Esophagus muscularis mucosa (tissue), 4 donors: ENCODE measurements at regions not wholly inside any gene's neighbourhood (a gene's known extent, or its start where the extent isn't known, plus 50 kb on each side); places are given as distances from the start of the nearest gene placed in this dataset.
A peak's percentile ranks its signal among the peaks of the same experiment; 100 is the strongest.

Experiments
- DNase-seq: peaks from one replicate; pipeline ENCODE4 v3.0.0-alpha.2; 2017; ENCODE audit errors: extremely low spot score
- H3K27ac ChIP-seq, 4 donors: fragments of 200-600 bp; sonication (generic); replicated peaks in 1 of 4; 1 replicate in 3 of 4; 2 replicates in 1 of 4; pipeline ENCODE4 v1.5.1; 2016 to 2019; ENCODE audit warnings: mild to moderate bottlenecking in 1 of 4
- H3K27me3 ChIP-seq, 4 donors: fragments of 200-600 bp; sonication (generic); one replicate each; pipeline versions ENCODE4 v1.5.1 to v1.6.0; 2016 to 2019
- H3K36me3 ChIP-seq, 4 donors: fragments of 200-600 bp; sonication (generic); one replicate each; pipeline ENCODE4 v1.5.1; 2016 to 2019
- H3K4me1 ChIP-seq, 4 donors: fragments of 200-600 bp; sonication (generic); one replicate each; pipeline ENCODE4 v1.5.1; 2016 to 2019
- H3K4me3 ChIP-seq, 4 donors: fragments of 200-600 bp; sonication (generic); 1 replicate in 2 of 4; 2 replicates in 2 of 4; pipeline ENCODE4 v1.5.1; 2016 to 2019; ENCODE audit warnings: mild to moderate bottlenecking in 4 of 4, moderate library complexity in 1 of 4
- H3K9me3 ChIP-seq, 4 donors: fragments of 200-600 bp; sonication (generic); 1 replicate in 3 of 4; 2 replicates in 1 of 4; pipeline ENCODE4 v1.5.1; 2016 to 2019
- EP300 ChIP-seq: sonication (generic); formaldehyde crosslinking; IDR thresholded peaks from one replicate; pipeline ENCODE4 v1.6.1; 2017; ENCODE audit warnings: antibody characterized with exemption
- POLR2A ChIP-seq: fragments of 450-650 bp; IDR thresholded peaks from one replicate; pipeline ENCODE4 v1.6.1; 2017; ENCODE audit warnings: antibody characterized with exemption, moderate library complexity, mild to moderate bottlenecking, low read depth
- POLR2AphosphoS5 ChIP-seq, 2 donors: sonication (generic); formaldehyde crosslinking; IDR thresholded peaks; one replicate each; pipeline ENCODE4 v1.6.1; 2017; ENCODE audit warnings: antibody characterized with exemption in 2 of 2
- WGBS: methylation state at CpG from one replicate; pipeline ENCODE4 v1.1.5; 2018; 5-methylcytosine and 5-hydroxymethylcytosine counted together
- intact Hi-C: fragments of 100-400 bp; cut with DNase I; formaldehyde crosslinking; loops from one replicate; pipeline ENCODE4 v1.15.1; 2023
- TF ChIP-seq, protein P1 (sequence below), 3 experiments: fragments of 200-600 bp in 2 of 3; fragments of 450-650 bp in 1 of 3; sonication (generic) in 2 of 3; IDR thresholded peaks; one replicate each; pipeline ENCODE4 v1.5.1; 2017 to 2019; ENCODE audit warnings: antibody characterized with exemption in 3 of 3, mild to moderate bottlenecking in 2 of 3, moderate library complexity in 1 of 3

DNA sequence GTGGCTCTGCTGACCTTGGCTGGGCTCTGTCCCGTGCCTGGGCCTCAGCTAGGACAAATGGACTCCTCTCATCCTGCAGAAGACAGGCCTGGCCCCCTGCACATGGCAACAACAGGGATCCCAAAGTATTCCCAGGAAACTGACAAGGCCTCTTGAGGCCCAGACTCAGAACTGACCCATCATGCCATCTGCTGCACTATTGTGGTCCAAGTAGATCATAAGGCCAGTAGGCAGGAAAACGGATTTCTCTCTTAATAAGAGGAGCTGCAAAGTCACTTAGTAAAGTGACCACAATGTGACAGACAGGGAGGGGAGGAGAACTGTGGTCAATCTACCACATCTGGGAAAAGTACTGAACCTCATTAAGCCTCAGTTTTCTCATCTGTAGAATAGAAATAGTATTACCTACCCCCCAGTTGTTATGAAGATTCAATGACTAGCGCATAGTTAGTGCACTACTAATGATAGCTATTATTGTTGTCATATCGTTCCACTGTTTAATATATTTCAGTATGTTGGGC, 62.1 kb upstream of the TNRC6A start:
- Histone ChIP-seq H3K4me3 (no peak overlapping the region), H3K27ac (peak overlapping the region; percentile 11 to 90 (median 62)), H3K9me3 (no peaks in the 10 kb centered on the region), H3K27me3 (no peaks in the 10 kb centered on the region), H3K36me3 (no peaks in the 10 kb centered on the region), H3K4me1 (peaks cover 15 to 40% (median 38%) of the 10 kb centered on the region in 4 donors)
- TF ChIP-seq, protein P1, sequence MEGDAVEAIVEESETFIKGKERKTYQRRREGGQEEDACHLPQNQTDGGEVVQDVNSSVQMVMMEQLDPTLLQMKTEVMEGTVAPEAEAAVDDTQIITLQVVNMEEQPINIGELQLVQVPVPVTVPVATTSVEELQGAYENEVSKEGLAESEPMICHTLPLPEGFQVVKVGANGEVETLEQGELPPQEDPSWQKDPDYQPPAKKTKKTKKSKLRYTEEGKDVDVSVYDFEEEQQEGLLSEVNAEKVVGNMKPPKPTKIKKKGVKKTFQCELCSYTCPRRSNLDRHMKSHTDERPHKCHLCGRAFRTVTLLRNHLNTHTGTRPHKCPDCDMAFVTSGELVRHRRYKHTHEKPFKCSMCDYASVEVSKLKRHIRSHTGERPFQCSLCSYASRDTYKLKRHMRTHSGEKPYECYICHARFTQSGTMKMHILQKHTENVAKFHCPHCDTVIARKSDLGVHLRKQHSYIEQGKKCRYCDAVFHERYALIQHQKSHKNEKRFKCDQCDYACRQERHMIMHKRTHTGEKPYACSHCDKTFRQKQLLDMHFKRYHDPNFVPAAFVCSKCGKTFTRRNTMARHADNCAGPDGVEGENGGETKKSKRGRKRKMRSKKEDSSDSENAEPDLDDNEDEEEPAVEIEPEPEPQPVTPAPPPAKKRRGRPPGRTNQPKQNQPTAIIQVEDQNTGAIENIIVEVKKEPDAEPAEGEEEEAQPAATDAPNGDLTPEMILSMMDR (IDR thresholded peaks at IDR 0.05) = no peak
- no peak for TF ChIP-seq EP300
- no peak for TF ChIP-seq POLR2A
- no peak for TF ChIP-seq POLR2AphosphoS5 (IDR thresholded peaks at IDR 0.05)
- no peak for DNase-seq
- WGBS = 88% methylated on average over 4 of the region's 4 CpGs
- intact Hi-C loops = loop anchor here (10.0 kb wide), 1 partner anchor 67 kb away; no protein-coding TSS in a partner anchor

DNA sequence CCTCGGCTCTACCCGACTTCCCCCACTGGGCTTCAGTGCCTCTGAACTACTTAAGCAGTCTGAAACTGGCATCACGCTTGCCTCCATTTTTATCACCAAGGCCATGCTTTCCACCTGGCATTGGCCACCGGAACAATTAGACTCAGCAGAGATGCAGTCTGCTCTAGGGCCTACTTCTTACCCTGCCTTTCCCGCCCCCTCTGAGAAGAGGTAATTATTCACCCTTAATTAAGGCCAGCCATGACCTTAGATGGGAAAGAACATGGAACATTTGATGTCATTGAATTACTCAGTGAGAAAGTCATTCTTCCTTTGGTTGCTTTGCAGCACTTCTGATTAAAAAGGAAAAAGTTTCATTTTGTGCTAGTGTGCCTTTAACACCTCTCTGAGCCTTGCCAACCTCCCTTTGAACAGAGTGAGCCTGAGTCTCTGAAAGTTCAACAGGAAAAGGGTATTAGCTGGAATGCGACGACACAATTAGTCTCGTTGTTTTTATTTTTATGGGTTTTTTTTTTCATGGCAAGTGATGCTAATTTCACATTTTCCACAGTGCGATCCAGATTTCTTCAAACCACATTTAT, 60.9 kb upstream of the TNRC6A start:
- TF ChIP-seq POLR2AphosphoS5 (IDR thresholded peaks at IDR 0.05) = peak; percentile 54 to 61
- no peak for TF ChIP-seq POLR2A
- Histone ChIP-seq H3K36me3 (no peaks in the 10 kb centered on the region), H3K4me1 (peaks cover 15 to 40% (median 38%) of the 10 kb centered on the region in 4 donors), H3K9me3 (no peaks in the 10 kb centered on the region), H3K27me3 (no peaks in the 10 kb centered on the region), H3K4me3 (peak overlapping the region in 2 of 4 donors; percentile 1 to 12), H3K27ac (peak overlapping the region; percentile 85 to 90 (median 89))
- 34% methylated on average over 9 of the region's 9 CpGs for WGBS
- DNase-seq = no peak
- intact Hi-C loops = loop anchor here (10.0 kb wide), 1 partner anchor 66 kb away; no protein-coding TSS in a partner anchor

DNA sequence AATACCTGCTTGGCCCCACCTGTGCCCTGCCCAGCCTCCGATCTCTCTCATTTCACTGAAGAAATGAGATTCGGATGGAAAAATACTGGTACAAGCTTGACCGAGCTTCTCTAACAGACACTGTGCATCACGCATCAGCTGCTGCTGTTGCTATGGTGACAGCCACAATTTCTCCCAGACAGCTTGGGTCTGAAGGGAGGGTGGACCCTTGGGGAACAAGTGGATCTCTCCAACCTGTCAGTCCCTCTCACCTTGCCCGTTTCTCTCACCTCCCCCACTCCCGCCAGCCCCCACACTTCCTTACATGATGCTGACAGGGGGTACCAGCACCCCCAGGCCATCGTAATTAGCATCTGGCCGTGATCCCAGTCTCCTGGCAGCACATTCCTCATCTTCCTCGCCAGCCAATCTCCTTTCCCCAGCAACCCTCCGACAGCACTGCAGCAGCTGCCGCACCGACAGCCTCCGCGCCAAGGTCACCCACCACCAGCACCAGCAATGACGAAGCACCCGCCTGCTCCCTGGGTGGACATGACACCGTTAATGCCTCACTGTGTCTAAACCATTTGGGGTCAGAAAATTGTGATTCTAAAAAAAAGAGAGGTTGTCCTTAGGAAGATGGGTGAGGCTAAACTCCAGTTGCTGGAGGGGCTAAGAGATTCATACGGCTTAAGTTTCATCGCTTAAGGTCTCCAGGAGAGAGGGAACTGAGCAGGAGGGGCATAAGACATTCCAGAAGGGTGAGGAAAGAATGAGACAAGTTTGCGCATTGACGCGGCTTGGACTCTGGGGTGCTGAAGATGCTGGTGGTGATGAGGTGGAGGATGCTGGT, 58.6 kb upstream of the TNRC6A start:
- H3K9me3 ChIP-seq = no peaks in the 10 kb centered on the region
- peak; percentile 93 for DNase-seq
- peak overlapping the region; percentile 85 to 90 (median 89) for H3K27ac ChIP-seq
- peak overlapping the region; percentile 16 to 38 (median 28) for H3K4me3 ChIP-seq
- H3K27me3 ChIP-seq = no peaks in the 10 kb centered on the region
- H3K36me3 ChIP-seq = no peaks in the 10 kb centered on the region
- TF ChIP-seq EP300 (no peak), POLR2A (no peak), POLR2AphosphoS5 (IDR thresholded peaks at IDR 0.05) (peak; percentile 21 to 74)
- TF ChIP-seq, protein P1 (IDR thresholded peaks at IDR 0.05) = no peak
- H3K4me1 ChIP-seq = peaks cover 15 to 40% (median 38%) of the 10 kb centered on the region in 4 donors
- 7% methylated on average over 22 of the region's 22 CpGs for WGBS
- intact Hi-C loops = no loop called here

DNA sequence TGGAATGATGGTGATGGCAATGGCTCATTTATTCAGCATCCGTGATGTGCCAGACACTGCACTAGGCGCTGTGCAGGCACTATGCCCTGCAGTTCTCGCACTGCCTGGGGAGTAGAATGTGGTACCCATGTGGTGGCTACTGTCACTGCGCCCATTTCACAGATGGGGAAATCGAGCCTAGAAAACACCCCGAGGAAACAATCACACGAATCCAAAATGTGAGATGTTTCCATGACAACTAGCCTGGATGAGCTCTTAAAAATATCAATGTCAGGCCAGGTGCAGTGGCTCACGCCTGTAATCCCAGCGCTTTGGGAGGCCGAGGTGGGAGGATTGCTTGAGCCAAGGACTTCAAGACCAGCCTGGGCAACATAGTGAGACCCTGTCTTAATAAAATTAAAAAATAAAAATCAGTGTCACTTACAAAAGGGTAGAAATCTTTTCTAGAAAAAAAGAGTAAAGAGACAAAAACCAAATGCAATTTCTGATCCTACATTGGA, 57.9 kb upstream of the TNRC6A start:
- peaks cover 15 to 40% (median 38%) of the 10 kb centered on the region in 4 donors for H3K4me1 ChIP-seq
- WGBS = 58% methylated on average over 9 of the region's 10 CpGs
- no peak for TF ChIP-seq EP300
- TF ChIP-seq, protein P1 (IDR thresholded peaks at IDR 0.05) = no peak
- no peak for TF ChIP-seq POLR2AphosphoS5 (IDR thresholded peaks at IDR 0.05)
- no peak for TF ChIP-seq POLR2A
- no peaks in the 10 kb centered on the region for H3K27me3 ChIP-seq
- intact Hi-C loops = no loop called here
- DNase-seq = no peak
- peak overlapping the region in 3 of 4 donors; percentile 19 to 38 (median 36) for H3K4me3 ChIP-seq
- no peaks in the 10 kb centered on the region for H3K9me3 ChIP-seq
- H3K27ac ChIP-seq = peak overlapping the region; percentile 85 to 90 (median 89)
- H3K36me3 ChIP-seq = no peaks in the 10 kb centered on the region

DNA sequence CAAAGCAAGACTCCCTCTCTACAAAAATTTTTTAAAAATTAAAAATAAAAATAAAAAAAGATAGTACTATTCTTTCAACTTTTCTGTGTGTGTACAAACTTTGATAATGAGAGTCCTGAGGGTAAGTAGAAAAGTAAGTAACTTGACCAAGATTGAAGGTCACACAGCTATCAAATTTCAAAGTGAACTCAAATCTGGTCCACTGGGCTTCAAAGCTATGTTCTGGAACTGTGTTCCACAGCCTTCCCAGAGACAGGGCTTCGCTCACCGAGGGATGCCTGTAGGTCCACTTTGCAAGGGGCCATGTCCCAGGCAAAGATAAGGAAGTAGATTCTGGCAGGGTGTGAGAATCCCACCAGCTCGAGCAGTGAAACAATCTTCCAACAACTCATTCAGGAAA, 56.3 kb upstream of the TNRC6A start:
- Histone ChIP-seq H3K9me3 (no peaks in the 10 kb centered on the region), H3K4me1 (peaks cover 15 to 36% (median 34%) of the 10 kb centered on the region in 4 donors), H3K4me3 (no peak overlapping the region), H3K27me3 (no peaks in the 10 kb centered on the region), H3K36me3 (no peaks in the 10 kb centered on the region), H3K27ac (no peak overlapping the region)
- 97% methylated on average over 3 of the region's 3 CpGs for WGBS
- intact Hi-C loops = no loop called here
- DNase-seq = no peak
- TF ChIP-seq POLR2AphosphoS5 (IDR thresholded peaks at IDR 0.05) (no peak), POLR2A (no peak), EP300 (no peak)
- TF ChIP-seq, protein P1 (IDR thresholded peaks at IDR 0.05) = no peak
